ENCODE measurements at regions not wholly inside any gene's neighbourhood (a gene's known extent, or its start where the extent isn't known, plus 50 kb on each side); places are given as distances from the start of the nearest gene placed in this dataset.
A peak's percentile ranks its signal among the peaks of the same experiment; 100 is the strongest.

DNA sequence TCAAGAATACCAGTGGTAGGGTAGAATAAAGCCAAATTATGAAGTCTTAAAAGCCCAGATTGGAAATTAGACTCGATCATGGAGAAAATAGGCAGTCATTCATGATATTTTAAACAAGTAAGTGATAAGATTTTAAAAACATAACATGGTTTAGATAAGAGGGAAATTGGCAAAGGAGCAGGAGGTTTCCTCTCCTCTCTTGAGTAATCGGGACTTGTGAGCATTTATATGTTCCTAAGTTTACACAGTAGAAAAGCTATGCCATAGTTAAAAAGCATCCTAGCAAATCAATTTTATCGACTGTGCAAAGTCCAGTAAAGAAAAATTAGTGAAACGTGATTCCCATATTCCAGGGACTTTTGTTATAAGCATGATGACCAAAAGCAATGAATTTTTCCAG, 313.2 kb downstream of the AHR start:
- no peak for DNase-seq

GRCh38 chr7:17613338-17614041, 315.0 kb downstream of the AHR start:
- DNase-seq: no peak

GRCh38 chr7:17617380-17617779, 318.9 kb downstream of the AHR start:
- DNase-seq: no peak

DNA sequence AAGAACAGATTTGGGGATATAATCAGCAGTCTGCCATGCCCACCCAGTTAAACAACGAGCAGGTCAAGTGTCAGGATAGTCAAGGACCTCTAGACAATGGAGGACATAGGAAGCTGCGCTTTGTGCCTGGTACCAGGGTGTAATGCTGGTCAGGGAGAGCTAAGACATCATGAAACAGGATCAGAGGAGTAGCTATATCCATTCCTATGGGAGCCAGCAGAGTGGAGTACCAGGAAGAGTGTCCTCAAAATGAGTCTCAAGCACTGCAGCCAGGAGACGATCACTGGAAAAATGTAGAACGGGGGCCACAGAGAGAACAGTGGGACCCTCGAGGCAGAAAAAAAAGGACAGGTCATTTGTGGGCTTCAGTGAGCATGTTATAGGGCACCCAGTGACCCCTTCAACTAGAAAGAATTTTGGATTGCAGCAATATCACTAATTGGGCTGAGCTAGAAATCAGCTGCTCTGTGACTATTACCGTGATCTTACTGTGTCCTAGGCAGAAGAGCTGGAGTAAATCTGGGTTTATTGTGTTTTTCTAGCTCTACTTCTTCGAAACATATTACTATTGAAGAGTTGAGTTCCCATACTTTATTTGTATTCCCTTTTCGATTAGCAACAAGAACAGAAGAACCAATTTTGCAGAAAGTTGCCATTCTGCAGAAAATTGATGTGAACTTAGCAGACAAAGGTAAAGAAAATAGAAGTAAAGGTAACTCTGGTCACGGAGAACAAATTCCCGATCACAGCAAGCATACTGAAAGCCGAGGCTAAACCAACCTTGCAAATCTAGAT, 319.6 kb downstream of the AHR start:
- DNase-seq: no peak

GRCh38 chr7:17618652-17618974, 320.2 kb downstream of the AHR start:
- DNase-seq: no peak

DNA sequence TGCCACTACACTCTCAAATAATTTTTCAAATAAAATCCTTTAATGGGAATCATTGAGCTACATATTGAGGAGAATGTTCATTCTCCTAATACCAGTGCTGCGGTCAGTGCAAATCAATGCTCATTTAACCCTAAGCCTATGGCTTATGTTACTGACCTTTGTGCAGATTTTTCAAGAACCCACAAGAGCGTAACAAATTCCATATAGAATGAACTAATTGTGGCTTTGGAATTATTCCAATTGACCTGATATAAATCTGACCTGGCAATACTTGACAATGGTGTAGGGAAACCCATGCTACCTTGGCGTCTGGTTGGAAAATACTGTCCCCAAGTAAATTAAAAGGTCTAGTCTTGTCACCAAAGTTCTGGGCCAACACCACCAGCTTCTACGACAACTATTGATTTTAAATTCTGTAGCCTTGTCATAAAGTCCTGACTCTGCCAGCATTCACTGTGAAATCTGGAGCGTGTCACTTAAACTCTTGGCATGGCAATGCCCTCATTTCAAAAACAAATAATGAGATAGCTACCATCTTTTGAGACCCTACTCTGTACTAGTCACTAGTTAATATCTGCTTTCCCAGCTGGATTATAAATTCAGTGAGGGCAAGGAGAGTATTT, 320.9 kb downstream of the AHR start:
- DNase-seq: no peak

- DNase-seq: peak; percentile 72
Observed at GRCh38 chr7:17620566-17620965, 319.7 kb downstream of the SNX13 start.

DNA sequence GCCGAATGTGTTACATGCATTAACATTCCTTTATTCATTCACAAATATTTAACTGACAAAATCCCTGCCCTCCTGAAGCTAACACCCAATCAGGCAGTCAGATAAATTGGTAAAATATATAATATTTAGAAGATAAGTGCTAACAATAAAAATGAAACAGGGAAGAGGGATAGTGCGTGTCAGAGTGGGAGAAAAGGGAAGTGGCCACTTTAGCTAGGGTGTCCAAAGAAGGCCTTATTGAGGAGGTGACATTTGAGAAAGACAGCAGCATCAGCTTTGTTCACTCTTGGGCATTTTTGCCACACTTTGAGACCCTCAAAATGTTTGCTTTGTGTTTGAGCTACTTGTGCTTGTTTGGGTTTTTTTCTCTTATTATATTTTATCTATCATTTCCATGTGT, 317.8 kb downstream of the SNX13 start:
- DNase-seq: no peak

- DNase-seq: no peak
Observed at GRCh38 chr7:17623546-17624185, 316.6 kb downstream of the SNX13 start.

DNA sequence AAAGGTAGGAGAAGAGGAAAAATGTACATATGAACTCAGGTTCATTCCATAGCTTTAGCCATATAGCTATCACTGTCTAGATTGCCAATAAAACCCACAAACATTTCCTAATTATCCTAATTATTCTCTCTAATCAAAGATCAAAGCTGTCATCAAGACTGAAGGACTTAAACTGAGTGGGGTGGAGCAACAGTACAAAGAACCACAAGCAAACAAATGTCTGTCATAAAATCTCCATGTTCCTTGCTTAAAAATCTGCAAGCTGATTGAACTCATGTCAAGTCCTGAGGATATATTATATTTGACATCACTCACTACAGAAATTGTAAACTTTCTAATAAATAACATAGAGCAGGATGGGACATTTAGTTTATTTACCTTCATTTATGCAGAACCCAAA, 315.9 kb downstream of the SNX13 start:
- no peak for DNase-seq

- peak; percentile 91 for DNase-seq
Observed at GRCh38 chr7:17625043-17625442, 315.3 kb downstream of the SNX13 start.

DNA sequence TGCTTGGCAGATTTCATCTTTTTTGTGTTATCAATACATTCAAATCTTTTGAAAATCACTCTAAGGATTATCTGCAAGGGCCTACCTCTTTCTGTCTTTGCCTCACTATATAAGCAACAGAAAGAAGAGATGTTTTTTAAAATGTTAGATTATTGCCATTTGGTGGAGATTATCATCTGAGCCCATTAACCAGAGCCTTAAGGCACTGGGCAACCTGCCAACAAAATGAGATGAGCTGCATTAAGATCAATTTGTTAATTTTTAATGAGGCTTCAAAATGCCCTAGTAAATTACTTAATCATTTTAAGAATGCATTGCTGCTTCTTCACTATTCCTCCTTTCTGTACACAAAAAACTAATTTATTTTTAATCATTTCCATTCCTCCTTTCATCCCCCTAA, 314.1 kb downstream of the SNX13 start:
- DNase-seq: no peak

DNA sequence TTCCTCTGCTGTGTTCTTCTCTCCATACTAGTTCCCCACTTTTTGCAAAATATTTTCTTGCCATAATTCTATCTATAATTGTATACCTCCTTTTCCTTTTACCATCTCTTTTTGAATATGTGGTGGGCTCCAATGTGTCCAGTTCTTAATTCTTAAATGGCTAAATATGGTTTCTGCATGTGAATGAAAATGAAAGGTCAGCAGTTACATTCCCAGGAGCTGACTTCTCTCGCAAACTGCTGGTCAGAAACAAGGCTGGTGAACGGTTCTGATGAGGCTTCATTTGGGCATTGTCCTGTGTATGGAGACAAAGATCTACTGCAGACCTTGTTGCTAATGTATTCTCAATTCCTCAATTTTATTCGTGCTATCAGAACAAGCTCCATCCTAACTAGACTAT, 309.2 kb downstream of the SNX13 start:
- DNase-seq: no peak

- no peak for DNase-seq
Observed at GRCh38 chr7:17632384-17632783, 307.9 kb downstream of the SNX13 start.

GRCh38 chr7:17633067-17633466, 307.2 kb downstream of the SNX13 start:
- peak; percentile 18 for DNase-seq

DNA sequence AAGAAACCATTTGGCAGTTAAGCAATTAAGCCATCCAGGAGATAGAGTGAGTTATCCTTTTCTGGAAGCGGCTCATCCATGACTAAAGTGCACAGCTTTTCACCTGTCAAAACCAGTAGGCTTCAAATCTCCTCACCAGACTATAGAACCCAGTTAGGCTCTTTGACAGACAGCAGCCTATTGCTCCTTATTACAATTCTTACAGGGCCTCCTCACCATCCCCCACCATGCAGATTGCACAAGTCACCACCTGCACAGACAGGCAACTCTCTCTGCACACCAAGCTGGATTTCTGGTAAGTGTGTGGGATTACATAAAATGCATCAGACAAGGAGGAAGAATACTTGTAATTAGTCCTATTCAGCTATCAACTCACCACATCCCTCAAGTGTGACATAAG, 301.6 kb downstream of the SNX13 start:
- DNase-seq: peak; percentile 48

- DNase-seq: no peak
Observed at GRCh38 chr7:17640730-17641377, 299.4 kb downstream of the SNX13 start.

GRCh38 chr7:17645500-17645899, 294.8 kb downstream of the SNX13 start:
- DNase-seq: no peak

GRCh38 chr7:17646253-17646956, 293.9 kb downstream of the SNX13 start:
- peak; percentile 59 for DNase-seq

DNA sequence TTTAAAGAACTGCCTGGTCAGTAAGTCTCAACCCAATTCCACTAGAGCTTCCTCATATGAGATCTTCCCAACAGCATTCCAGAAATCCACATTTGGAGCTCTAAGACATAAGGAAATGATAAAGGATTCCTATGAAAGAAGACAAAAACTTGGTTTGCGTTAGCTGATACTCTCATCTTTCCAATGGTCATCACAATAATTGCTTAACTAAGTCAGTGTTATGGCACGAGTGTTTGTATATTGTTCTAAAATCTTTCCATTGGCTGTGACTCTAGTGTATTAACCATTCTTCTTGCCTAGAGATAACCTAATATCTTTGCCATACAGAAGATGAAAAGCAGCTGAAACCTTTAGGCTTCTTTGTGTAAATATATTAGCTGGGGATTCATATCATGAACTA, 289.0 kb downstream of the SNX13 start:
- peak; percentile 64 for DNase-seq

DNA sequence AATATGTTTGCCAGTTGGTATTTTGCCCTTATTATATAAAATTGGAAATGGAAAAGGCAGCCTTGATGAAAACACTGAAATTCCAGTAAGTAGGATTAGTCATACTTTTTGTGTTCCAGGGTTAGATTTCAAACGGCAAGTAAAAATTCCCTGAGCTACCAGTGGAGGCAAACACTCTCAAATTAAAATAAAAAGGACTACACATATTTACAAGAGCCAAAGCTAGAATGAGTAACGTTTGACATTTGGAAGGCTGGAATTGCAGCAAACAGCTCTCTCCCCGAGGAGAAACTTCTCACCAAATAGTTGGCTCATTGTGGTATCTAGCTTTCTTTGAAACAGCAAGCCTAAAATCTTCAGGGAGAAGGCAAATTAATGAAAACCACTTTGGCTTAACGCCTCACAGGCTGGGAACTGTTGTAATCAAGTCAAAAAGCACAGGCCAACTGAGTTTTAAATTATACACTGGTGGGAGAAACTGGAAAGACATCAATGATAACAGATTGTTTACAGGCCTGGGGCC, 288.4 kb downstream of the SNX13 start:
- peak; percentile 92 for DNase-seq

- no peak for DNase-seq
Observed at GRCh38 chr7:17654940-17655339, 285.4 kb downstream of the SNX13 start.

Measured in fibroblast of skin of abdomen (primary cell).